HEK293 (cell line): ENCODE measurements at regions not wholly inside any gene's neighbourhood (a gene's known extent, or its start where the extent isn't known, plus 50 kb on each side); places are given as distances from the start of the nearest gene placed in this dataset.
A peak's percentile ranks its signal among the peaks of the same experiment; 100 is the strongest.

Source experiments
- CTCF ChIA-PET: fragments of 350-600 bp; formaldehyde crosslinking; extraction: SDS; loops from one replicate; lab custom pipeline; 2021; ENCODE audit warnings: antibody characterized with exemption; lab: Yijun Ruan, JAX
- POLR2A ChIA-PET: fragments of 300-600 bp; formaldehyde crosslinking; extraction: SDS; loops from one replicate; lab custom pipeline; 2020; ENCODE audit warnings: antibody characterized with exemption, inconsistent platforms; lab: Yijun Ruan, JAX
- H3K27ac ChIP-seq: fragments of 200-500 bp; sonication (Bioruptor generic); 2 replicates; pipeline ENCODE4 v1.5.1; 2014; ENCODE audit warnings: low read depth, low read length, control low read depth, inconsistent platforms; ENCODE audit errors: extremely low read depth
- H3K36me3 ChIP-seq, 2 experiments: fragments of 200-500 bp in 1 of 2; sonication (Bioruptor generic) in 1 of 2; 1 replicate in 1 of 2; 2 replicates in 1 of 2; pipeline ENCODE4 v1.5.1; 2014 to 2017; ENCODE audit warnings: inconsistent platforms in 2 of 2, low read length in 2 of 2; ENCODE audit not compliant: control insufficient read depth in 2 of 2, insufficient read depth in 1 of 2
- H3K4me1 ChIP-seq: fragments of 200-500 bp; sonication (Bioruptor generic); 2 replicates; pipeline ENCODE4 v1.5.1; 2014; ENCODE audit warnings: mild to moderate bottlenecking, low read length, inconsistent platforms; ENCODE audit not compliant: control insufficient read depth, insufficient read depth
- H3K4me3 ChIP-seq: 2 replicates; pipeline ENCODE4 v1.5.1; 2011; ENCODE audit warnings: low read depth, mild to moderate bottlenecking, control low read depth, low read length, moderate library complexity
- H3K9me3 ChIP-seq: fragments of 200-500 bp; sonication (Bioruptor generic); 2 replicates; pipeline ENCODE4 v1.5.1; 2014; ENCODE audit warnings: low read depth, low read length, inconsistent platforms; ENCODE audit not compliant: control insufficient read depth, insufficient read depth
- EGR2 ChIP-seq: fragments of 450-650 bp; formaldehyde crosslinking; IDR thresholded peaks from 2 replicates; pipeline ENCODE4 v1.5.1; 2016; ENCODE audit warnings: low read depth, missing biosample characterization, missing genetic modification characterization
- IKZF3 ChIP-seq: fragments of 450-650 bp; IDR thresholded peaks from 2 replicates; pipeline ENCODE4 v1.5.0; 2018; ENCODE audit warnings: missing biosample characterization, mild to moderate bottlenecking, missing genetic modification characterization, moderate library complexity
- PRDM1 ChIP-seq: fragments of 450-650 bp; formaldehyde crosslinking; IDR thresholded peaks from 2 replicates; pipeline ENCODE4; 2016; ENCODE audit warnings: missing biosample characterization, missing genetic modification characterization
- SCRT2 ChIP-seq: fragments of 450-650 bp; formaldehyde crosslinking; IDR thresholded peaks from 2 replicates; pipeline ENCODE4 v1.5.1; 2016; ENCODE audit warnings: missing biosample characterization, missing genetic modification characterization
- SP3 ChIP-seq: fragments of 450-650 bp; formaldehyde crosslinking; IDR thresholded peaks from 2 replicates; pipeline ENCODE4 v1.5.1; 2016; ENCODE audit warnings: missing biosample characterization, missing genetic modification characterization
- SP7 ChIP-seq: fragments of 450-650 bp; formaldehyde crosslinking; IDR thresholded peaks from 2 replicates; pipeline ENCODE4 v1.5.1; 2016; ENCODE audit warnings: missing biosample characterization, missing genetic modification characterization
- TSHZ1 ChIP-seq: fragments of 450-650 bp; formaldehyde crosslinking; IDR thresholded peaks from 2 replicates; pipeline ENCODE4 v1.5.1; 2016; ENCODE audit warnings: missing biosample characterization, missing genetic modification characterization, borderline replicate concordance
- ZBTB17 ChIP-seq: fragments of 450-650 bp; formaldehyde crosslinking; IDR thresholded peaks from 2 replicates; pipeline ENCODE4 v1.5.1; 2016; ENCODE audit warnings: missing biosample characterization, missing genetic modification characterization
- ZBTB48 ChIP-seq: fragments of 450-650 bp; formaldehyde crosslinking; IDR thresholded peaks from 2 replicates; pipeline ENCODE4 v1.5.1; 2016; ENCODE audit warnings: missing biosample characterization, missing genetic modification characterization
- ZBTB7A ChIP-seq: fragments of 450-650 bp; formaldehyde crosslinking; IDR thresholded peaks from 2 replicates; pipeline ENCODE4 v1.5.1; 2016; ENCODE audit warnings: low read depth, missing biosample characterization, missing genetic modification characterization
- ZEB2 ChIP-seq: fragments of 450-650 bp; formaldehyde crosslinking; IDR thresholded peaks from 2 replicates; pipeline ENCODE4 v1.5.1; 2016; ENCODE audit warnings: missing biosample characterization, missing genetic modification characterization
- ZFP69B ChIP-seq: fragments of 450-650 bp; formaldehyde crosslinking; IDR thresholded peaks from 2 replicates; pipeline ENCODE4 v1.5.1; 2016; ENCODE audit warnings: missing biosample characterization, missing genetic modification characterization
- ZIC2 ChIP-seq: fragments of 450-650 bp; formaldehyde crosslinking; IDR thresholded peaks from 2 replicates; pipeline ENCODE4 v1.5.1; 2016; ENCODE audit warnings: missing biosample characterization, missing genetic modification characterization
- ZNF18 ChIP-seq: fragments of 450-650 bp; formaldehyde crosslinking; IDR thresholded peaks from 2 replicates; pipeline ENCODE4 v1.5.1; 2016; ENCODE audit warnings: missing biosample characterization, missing genetic modification characterization
- ZNF202 ChIP-seq: fragments of 450-650 bp; formaldehyde crosslinking; IDR thresholded peaks from 2 replicates; pipeline ENCODE4 v1.5.1; 2016; ENCODE audit warnings: missing biosample characterization, missing genetic modification characterization, borderline replicate concordance
- ZNF214 ChIP-seq: fragments of 450-650 bp; formaldehyde crosslinking; IDR thresholded peaks from 2 replicates; pipeline ENCODE4 v1.5.1; 2017; ENCODE audit warnings: missing biosample characterization, mild to moderate bottlenecking, missing genetic modification characterization, borderline replicate concordance
- ZNF221 ChIP-seq: fragments of 450-650 bp; formaldehyde crosslinking; IDR thresholded peaks from 2 replicates; pipeline ENCODE4 v1.5.1; 2017; ENCODE audit warnings: missing biosample characterization, missing genetic modification characterization, borderline replicate concordance
- ZNF335 ChIP-seq: fragments of 450-650 bp; formaldehyde crosslinking; conservative IDR thresholded peaks from 2 replicates; pipeline ENCODE4 v1.5.1; 2016; ENCODE audit warnings: missing biosample characterization, missing genetic modification characterization
- ZNF488 ChIP-seq: fragments of 450-650 bp; formaldehyde crosslinking; IDR thresholded peaks from 2 replicates; pipeline ENCODE4 v1.5.1; 2016; ENCODE audit warnings: missing biosample characterization, missing genetic modification characterization
- ZNF600 ChIP-seq: fragments of 450-650 bp; formaldehyde crosslinking; IDR thresholded peaks from 2 replicates; pipeline ENCODE4 v1.5.1; 2016; ENCODE audit warnings: missing biosample characterization, missing genetic modification characterization
- ZNF677 ChIP-seq: fragments of 450-650 bp; IDR thresholded peaks from 2 replicates; pipeline ENCODE4 v1.5.0; 2018; ENCODE audit warnings: missing biosample characterization, mild to moderate bottlenecking, missing genetic modification characterization, moderate library complexity
- ZNF768 ChIP-seq: fragments of 450-650 bp; formaldehyde crosslinking; IDR thresholded peaks from 2 replicates; pipeline ENCODE4 v1.5.1; 2018; ENCODE audit warnings: missing biosample characterization, mild to moderate bottlenecking, missing genetic modification characterization
- ZNF791 ChIP-seq: fragments of 450-650 bp; formaldehyde crosslinking; IDR thresholded peaks from 2 replicates; pipeline ENCODE4 v1.5.1; 2016; ENCODE audit warnings: missing biosample characterization, missing genetic modification characterization
- ZNF837 ChIP-seq: fragments of 450-650 bp; formaldehyde crosslinking; IDR thresholded peaks from 2 replicates; pipeline ENCODE4 v1.5.1; 2016; ENCODE audit warnings: missing biosample characterization, missing genetic modification characterization
- ZSCAN16 ChIP-seq: fragments of 450-650 bp; formaldehyde crosslinking; IDR thresholded peaks from 2 replicates; pipeline ENCODE4 v1.5.1; 2016; ENCODE audit warnings: missing biosample characterization, missing genetic modification characterization
- TF ChIP-seq, protein P1 (sequence below): fragments of 450-650 bp; formaldehyde crosslinking; conservative IDR thresholded peaks from 2 replicates; pipeline ENCODE4 v1.5.1; 2016; ENCODE audit warnings: low read depth, missing biosample characterization, missing genetic modification characterization
- TF ChIP-seq, protein P2 (sequence below): fragments of 450-650 bp; formaldehyde crosslinking; IDR thresholded peaks from 2 replicates; pipeline ENCODE4 v1.5.1; 2016; ENCODE audit warnings: missing biosample characterization, missing genetic modification characterization

DNA sequence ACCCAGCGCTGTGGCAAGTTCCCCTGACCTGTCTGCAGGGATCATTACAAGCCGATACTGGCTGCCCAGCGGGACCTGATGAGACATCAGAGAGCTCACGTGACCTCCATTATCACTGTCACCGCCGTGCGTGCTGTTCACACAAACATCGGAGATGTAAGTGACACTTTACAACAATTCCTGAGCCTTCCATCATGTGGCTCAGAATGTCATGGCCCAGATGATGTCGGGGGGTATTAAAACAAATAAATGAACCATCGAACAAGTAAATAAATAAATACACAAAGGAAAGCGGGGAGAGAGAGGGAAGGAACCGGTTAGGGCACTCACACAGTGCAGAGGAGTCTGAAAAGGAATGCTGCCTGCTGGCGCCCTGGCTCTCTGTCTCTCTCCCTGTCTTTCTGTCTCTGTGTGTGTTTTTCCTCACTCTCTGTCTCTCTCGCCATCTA lies 195.1 kb downstream of the BMP7 start:
- no peak overlapping the region for H3K27ac ChIP-seq
- H3K4me1 ChIP-seq: no peaks in the 10 kb centered on the region
- ChIA-PET CTCF (interaction anchor here (0.9 to 1.4 kb wide), 3 partner anchors 10 to 521 kb away, joined by 4 to 6 read pairs (median 6); no protein-coding TSS in a partner anchor), POLR2A (interaction anchor here (0.7 kb wide), 1 partner anchor 12 kb away, joined by 3 read pairs; no protein-coding TSS in a partner anchor)
- H3K9me3 ChIP-seq: no peaks in the 10 kb centered on the region
- H3K4me3 ChIP-seq: no peak overlapping the region; the same call in 1 of the 2 replicates
- H3K36me3 ChIP-seq: no peaks in the 10 kb centered on the region
- TF ChIP-seq ZNF677 (tag by site-specific recombination): no peak
- TF ChIP-seq ZBTB7A (tag by site-specific recombination): no peak
- TF ChIP-seq ZSCAN16 (tag by site-specific recombination): no peak
- TF ChIP-seq ZNF488 (tag by site-specific recombination): no peak
- no peak for TF ChIP-seq SCRT2
- no peak for TF ChIP-seq ZNF791 (tag by site-specific recombination)
- 0 out of 2 replicates have a peak, but pooled peaks have one; percentile 36 for TF ChIP-seq SP7 (tag by site-specific recombination)
- peak; percentile 71 for TF ChIP-seq ZNF18 (tag by site-specific recombination)
- TF ChIP-seq, protein P1, sequence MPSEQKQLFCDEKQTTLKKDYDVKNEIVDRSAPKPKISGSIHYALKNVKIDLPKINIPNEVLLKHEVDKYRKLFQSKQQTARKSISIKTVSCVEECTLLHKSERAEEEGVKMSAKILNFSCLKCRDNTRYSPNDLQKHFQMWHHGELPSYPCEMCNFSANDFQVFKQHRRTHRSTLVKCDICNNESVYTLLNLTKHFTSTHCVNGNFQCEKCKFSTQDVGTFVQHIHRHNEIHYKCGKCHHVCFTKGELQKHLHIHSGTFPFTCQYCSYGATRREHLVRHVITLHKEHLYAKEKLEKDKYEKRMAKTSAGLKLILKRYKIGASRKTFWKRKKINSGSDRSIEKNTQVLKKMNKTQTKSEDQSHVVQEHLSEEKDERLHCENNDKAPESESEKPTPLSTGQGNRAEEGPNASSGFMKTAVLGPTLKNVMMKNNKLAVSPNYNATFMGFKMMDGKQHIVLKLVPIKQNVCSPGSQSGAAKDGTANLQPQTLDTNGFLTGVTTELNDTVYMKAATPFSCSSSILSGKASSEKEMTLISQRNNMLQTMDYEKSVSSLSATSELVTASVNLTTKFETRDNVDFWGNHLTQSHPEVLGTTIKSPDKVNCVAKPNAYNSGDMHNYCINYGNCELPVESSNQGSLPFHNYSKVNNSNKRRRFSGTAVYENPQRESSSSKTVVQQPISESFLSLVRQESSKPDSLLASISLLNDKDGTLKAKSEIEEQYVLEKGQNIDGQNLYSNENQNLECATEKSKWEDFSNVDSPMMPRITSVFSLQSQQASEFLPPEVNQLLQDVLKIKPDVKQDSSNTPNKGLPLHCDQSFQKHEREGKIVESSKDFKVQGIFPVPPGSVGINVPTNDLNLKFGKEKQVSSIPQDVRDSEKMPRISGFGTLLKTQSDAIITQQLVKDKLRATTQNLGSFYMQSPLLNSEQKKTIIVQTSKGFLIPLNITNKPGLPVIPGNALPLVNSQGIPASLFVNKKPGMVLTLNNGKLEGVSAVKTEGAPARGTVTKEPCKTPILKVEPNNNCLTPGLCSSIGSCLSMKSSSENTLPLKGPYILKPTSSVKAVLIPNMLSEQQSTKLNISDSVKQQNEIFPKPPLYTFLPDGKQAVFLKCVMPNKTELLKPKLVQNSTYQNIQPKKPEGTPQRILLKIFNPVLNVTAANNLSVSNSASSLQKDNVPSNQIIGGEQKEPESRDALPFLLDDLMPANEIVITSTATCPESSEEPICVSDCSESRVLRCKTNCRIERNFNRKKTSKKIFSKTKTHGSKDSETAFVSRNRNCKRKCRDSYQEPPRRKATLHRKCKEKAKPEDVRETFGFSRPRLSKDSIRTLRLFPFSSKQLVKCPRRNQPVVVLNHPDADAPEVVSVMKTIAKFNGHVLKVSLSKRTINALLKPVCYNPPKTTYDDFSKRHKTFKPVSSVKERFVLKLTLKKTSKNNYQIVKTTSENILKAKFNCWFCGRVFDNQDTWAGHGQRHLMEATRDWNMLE (tag by site-specific recombination): no peak
- TF ChIP-seq SP3 (tag by site-specific recombination): no peak
- TF ChIP-seq ZBTB48 (tag by site-specific recombination): no peak
- TF ChIP-seq ZBTB17 (tag by site-specific recombination): no peak
- peak; percentile 54; the same call in 1 of the 2 replicates for TF ChIP-seq ZNF600 (tag by site-specific recombination)
- TF ChIP-seq ZEB2 (tag by site-specific recombination): 0 out of 2 replicates have a peak, but pooled peaks have one; percentile 39
- TF ChIP-seq IKZF3: no peak
- TF ChIP-seq ZNF202 (tag by site-specific recombination): no peak
- no peak for TF ChIP-seq ZNF221 (tag by site-specific recombination)
- TF ChIP-seq ZNF837 (tag by site-specific recombination): no peak
- no peak for TF ChIP-seq EGR2
- TF ChIP-seq, protein P2, sequence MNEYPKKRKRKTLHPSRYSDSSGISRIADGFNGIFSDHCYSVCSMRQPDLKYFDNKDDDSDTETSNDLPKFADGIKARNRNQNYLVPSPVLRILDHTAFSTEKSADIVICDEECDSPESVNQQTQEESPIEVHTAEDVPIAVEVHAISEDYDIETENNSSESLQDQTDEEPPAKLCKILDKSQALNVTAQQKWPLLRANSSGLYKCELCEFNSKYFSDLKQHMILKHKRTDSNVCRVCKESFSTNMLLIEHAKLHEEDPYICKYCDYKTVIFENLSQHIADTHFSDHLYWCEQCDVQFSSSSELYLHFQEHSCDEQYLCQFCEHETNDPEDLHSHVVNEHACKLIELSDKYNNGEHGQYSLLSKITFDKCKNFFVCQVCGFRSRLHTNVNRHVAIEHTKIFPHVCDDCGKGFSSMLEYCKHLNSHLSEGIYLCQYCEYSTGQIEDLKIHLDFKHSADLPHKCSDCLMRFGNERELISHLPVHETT (tag by site-specific recombination): no peak
- TF ChIP-seq ZIC2 (tag by site-specific recombination): peak; percentile 74
- TF ChIP-seq ZNF335: peak; percentile 72
- no peak for TF ChIP-seq ZNF214 (tag by site-specific recombination)
- TF ChIP-seq TSHZ1: 0 out of 2 replicates have a peak, but pooled peaks have one; percentile 14
- 0 out of 2 replicates have a peak, but pooled peaks have one; percentile 47 for TF ChIP-seq PRDM1 (tag by site-specific recombination)
- TF ChIP-seq ZNF768: no peak
- no peak for TF ChIP-seq ZFP69B (tag by site-specific recombination)
